Right lobe of liver (tissue), 4 donors: ENCODE measurements at regions not wholly inside any gene's neighbourhood (a gene's known extent, or its start where the extent isn't known, plus 50 kb on each side); places are given as distances from the start of the nearest gene placed in this dataset.

Source experiments
- POLR2A ChIP-seq: fragments of 450-650 bp; IDR thresholded peaks from one replicate; pipeline ENCODE4 v1.6.1; 2017; ENCODE audit warnings: antibody characterized with exemption, mild to moderate bottlenecking
- TF ChIP-seq, protein P1 (sequence below), 4 donors: fragments of 200-600 bp in 3 of 4; fragments of 450-650 bp in 1 of 4; IDR thresholded peaks; one replicate each; pipeline versions ENCODE4 v1.5.1 to v1.8.0; 2016 to 2022; ENCODE audit warnings: antibody characterized with exemption in 4 of 4, mild to moderate bottlenecking in 2 of 4
- donor health status: DM: no; HTN: no; CAD: no.
- donor health status: DM: no; HTN: no; CAD: no.
- donor health status: DM: no; HTN: yes; CAD: no.

DNA sequence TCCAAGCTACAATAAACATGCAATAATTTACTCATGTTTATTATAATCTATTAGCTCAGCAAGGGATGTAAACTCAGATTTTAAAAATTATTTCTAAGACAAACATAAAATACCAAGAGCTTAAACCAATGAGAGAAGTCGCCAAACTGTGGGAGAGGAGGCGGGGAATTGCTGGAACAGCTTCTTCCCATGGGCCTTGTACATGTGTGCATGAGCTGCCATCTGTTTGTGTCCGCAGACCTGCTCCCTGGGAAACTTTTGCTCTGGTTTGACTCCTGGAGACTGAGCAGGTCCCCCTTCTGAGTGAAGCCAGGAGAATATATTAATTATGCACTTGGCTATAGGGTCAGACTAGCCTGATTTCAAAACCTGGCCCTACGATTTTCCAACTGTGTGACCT, 655.9 kb upstream of the SOX11 start:
- TF ChIP-seq, protein P1, sequence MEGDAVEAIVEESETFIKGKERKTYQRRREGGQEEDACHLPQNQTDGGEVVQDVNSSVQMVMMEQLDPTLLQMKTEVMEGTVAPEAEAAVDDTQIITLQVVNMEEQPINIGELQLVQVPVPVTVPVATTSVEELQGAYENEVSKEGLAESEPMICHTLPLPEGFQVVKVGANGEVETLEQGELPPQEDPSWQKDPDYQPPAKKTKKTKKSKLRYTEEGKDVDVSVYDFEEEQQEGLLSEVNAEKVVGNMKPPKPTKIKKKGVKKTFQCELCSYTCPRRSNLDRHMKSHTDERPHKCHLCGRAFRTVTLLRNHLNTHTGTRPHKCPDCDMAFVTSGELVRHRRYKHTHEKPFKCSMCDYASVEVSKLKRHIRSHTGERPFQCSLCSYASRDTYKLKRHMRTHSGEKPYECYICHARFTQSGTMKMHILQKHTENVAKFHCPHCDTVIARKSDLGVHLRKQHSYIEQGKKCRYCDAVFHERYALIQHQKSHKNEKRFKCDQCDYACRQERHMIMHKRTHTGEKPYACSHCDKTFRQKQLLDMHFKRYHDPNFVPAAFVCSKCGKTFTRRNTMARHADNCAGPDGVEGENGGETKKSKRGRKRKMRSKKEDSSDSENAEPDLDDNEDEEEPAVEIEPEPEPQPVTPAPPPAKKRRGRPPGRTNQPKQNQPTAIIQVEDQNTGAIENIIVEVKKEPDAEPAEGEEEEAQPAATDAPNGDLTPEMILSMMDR (IDR thresholded peaks at IDR 0.05) = no peak
- TF ChIP-seq POLR2A = no peak
